ENCODE measurements at regions not wholly inside any gene's neighbourhood (a gene's known extent, or its start where the extent isn't known, plus 50 kb on each side); places are given as distances from the start of the nearest gene placed in this dataset.

- DNase-seq (ENCODE audit: low read depth) = no peak
These were observed 50.4 kb upstream of the ENPP7 start for GRCh38 chr17:79680318-79680695.

DNA sequence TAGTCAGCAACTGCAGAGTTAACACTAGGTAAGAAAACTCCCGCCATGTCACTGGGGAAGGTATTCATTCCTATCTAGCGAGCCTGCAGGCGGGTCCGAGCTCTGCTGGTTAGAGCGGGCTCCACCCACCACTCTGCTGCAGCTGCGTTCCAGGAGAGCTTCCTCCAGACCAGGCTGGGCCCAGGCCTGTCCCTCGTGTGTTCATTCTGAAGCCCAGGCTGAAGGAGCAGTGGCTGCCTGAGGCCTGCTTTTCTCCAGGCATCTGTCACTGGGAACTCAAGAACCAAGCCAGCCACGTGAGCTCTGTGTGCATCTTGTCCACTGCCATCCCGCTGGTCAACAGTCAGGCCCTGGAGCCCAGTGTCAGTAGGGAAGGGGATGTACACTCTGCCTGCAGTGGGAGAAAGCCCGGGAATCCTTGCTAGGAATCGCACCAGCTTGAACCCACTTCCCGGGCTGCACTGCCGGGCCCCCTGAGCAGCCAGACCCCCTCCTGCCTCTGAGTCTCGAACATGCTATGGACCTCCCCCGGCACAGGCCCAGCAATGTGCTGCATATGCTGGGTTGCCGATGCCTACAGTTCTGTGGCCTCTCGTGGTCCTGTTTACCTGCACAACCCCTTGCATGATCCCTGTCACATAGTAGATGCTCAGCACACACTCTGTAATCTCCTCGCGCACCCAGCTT lies 51.0 kb upstream of the ENPP7 start:
- no peak for DNase-seq (ENCODE audit: low read depth)

DNA sequence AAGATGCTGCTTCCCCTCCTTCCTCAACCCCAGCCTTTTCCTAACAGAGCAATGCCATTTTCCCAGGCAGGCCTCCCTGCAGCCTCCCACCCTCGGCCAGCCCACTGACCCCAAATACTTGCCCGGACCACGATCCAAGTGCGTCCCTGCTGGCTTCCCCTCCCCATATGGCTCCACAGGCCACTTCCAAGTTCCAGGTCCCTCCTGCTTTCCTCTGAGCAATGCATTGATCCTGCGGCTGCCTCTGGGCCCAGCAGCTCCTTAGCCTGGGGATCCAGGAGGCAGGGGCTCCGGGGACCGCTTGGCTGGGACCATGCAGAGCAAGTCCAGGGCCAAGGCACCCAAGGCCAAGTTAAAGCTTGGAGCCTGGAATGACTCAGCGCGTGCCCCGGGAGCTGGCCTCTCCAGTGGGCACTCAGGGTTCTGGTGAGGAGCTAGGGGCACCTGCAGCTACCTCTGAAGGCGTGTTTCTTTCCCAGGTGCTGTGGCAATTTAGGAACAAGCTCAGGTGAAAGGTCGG lies 51.9 kb upstream of the ENPP7 start:
- no peak for DNase-seq (ENCODE audit: low read depth)

- no peak for DNase-seq (ENCODE audit: low read depth)
These were observed 52.5 kb upstream of the ENPP7 start for GRCh38 chr17:79678091-79678735.

DNA sequence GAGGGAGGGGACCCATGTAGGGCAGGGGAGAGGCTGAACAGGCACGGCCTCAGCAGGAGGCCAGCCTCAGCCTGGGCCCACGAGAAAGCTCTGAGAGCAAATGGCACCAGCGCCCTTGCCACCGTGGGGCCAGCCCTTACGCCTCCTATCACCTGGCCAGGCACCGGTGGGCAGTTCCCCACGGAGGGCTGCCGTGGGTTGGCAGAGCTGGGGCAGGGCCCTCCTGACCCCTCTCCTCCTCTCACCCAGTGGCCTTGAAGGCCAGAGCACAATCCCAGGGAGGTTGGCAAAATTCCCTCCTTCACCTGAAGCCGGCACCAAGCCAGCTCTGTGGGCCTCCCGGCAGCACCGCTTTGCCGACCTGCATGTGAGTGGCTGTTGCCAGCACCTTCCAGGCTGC lies 53.1 kb upstream of the ENPP7 start:
- DNase-seq (ENCODE audit: low read depth) = no peak

- no peak for DNase-seq (ENCODE audit: low read depth)
These were observed 53.9 kb upstream of the ENPP7 start for GRCh38 chr17:79676796-79677195.

DNA sequence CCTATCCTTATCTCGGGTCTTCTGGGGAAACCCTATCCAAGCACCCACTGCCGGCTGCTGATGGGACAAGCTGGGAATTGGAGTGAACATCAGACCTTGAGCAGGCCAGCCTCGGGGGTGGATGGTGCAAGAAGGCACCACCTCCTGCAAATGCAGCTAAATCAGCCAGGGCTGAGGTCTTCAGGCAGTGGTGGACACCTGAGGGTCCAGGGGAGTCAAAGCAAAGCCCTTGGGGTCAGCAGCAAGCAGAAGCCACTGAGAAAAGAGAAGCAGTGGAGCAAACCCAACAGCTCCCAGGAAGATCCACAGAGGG lies 55.4 kb upstream of the ENPP7 start:
- no peak for DNase-seq (ENCODE audit: low read depth)

DNA sequence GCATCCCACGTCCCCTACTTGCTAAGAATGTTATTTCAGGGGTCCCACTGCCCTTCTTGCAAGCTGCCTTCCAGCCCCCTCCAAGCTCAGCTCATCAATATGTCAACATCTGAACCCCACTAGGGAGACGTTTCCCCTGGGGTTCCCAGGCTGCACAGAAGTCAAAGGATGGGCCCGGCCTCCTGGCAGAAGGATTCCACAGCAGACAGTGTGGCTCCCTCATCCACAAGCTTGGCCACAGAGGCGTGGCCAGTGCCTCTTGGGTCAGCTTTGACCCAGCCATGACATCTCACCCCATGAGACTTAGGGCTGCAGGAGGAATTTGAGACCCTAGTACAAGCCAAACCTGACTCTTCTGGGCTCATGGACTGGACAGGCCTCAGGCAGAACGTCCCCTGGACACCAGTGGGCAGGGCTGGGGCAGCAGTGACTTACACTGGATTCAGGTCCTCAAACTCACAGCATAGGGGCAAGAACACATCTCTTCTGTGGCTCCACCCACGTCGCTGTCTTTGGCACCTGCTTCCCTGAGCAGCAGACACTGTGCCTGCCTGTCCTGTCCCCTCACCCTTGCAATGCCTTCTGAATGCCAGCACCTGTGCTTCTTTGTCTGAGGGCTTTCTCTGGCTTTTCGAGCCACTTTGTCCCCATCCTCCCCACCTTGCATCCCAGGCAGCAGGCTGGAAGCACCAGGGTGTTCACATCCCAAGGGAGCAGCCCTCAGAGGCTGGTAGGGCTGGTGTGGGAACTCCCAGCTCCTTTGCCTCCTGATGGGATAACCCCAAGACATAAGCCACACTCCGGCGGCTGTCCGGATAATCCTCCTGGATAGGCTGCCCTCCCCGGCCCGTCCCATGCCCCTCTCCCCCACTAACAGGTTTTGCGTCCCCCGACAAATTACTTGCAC lies 56.0 kb upstream of the ENPP7 start:
- DNase-seq (ENCODE audit: low read depth) = no peak

DNA sequence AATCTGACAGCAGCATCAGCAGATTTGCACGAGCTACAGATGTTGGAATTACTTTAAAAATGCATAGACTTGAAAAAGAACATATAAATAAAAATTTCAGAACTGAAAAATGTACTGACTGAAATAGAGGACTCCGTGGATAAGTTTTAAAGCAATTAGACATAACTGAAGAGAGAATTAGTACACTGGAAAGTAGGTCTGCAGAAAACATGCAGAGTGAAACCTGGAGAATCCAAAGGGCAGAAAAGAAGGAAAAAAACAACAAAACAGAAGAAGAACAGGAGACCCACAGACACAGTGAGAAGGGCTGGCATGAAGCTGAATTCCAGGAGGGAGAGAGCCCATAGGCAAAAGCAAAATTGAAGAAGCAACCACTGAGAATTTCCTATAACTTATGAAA lies 57.2 kb upstream of the ENPP7 start:
- DNase-seq (ENCODE audit: low read depth) = no peak

GRCh38 chr17:79672496-79672895 lies 58.2 kb upstream of the ENPP7 start:
- no peak for DNase-seq (ENCODE audit: low read depth)

- DNase-seq (ENCODE audit: low read depth) = no peak
These were observed 59.6 kb upstream of the ENPP7 start for GRCh38 chr17:79671085-79671694.

- no peak for DNase-seq (ENCODE audit: low read depth)
These were observed 59.8 kb upstream of the RBFOX3 start for GRCh38 chr17:79670537-79671084.

DNA sequence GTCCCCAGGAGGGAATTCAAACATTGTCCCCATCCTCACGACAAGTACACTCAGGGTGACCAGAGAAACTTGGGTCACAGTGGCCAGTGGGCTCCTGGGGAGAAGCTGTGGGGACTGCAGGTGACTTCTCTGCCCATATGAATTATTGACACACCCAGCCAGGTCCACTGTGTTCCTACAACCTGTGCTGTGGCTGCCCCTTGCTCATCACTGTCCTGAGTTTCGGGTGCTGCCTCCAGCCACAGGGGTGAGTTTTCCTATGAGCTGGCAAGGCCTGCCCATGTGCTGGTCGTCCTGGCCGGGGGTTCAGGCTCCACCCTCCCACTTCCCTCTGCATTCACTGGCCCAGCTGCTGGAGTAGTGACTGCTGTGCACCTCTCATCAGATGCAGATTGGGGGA lies 59.0 kb upstream of the RBFOX3 start:
- no peak for DNase-seq (ENCODE audit: low read depth)

- no peak for DNase-seq (ENCODE audit: low read depth)
These were observed 57.7 kb upstream of the RBFOX3 start for GRCh38 chr17:79668344-79669250.

- DNase-seq (ENCODE audit: low read depth) = no peak
These were observed 56.9 kb upstream of the RBFOX3 start for GRCh38 chr17:79667746-79668145.

- DNase-seq (ENCODE audit: low read depth) = no peak
These were observed 56.4 kb upstream of the RBFOX3 start for GRCh38 chr17:79667121-79667715.

DNA sequence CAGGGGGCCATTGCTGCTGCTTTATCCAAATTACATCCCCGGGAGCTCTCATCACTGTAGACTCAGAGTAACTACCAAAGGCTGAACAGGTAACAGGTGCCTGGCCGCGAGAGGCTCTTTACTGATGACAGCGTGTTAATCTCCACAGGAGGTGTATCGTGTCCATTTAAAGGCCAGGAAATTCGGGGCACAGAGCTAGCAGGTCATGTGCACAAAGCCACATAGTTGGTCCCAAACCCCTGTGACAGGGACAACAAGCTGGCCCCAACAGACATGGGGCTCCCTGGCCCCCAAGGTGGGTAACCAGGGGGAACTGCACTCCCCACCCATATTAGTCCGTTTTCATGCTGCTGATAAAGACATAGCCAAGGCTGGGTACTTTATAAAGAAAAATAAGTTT lies 55.3 kb upstream of the RBFOX3 start:
- no peak for DNase-seq (ENCODE audit: low read depth)

DNA sequence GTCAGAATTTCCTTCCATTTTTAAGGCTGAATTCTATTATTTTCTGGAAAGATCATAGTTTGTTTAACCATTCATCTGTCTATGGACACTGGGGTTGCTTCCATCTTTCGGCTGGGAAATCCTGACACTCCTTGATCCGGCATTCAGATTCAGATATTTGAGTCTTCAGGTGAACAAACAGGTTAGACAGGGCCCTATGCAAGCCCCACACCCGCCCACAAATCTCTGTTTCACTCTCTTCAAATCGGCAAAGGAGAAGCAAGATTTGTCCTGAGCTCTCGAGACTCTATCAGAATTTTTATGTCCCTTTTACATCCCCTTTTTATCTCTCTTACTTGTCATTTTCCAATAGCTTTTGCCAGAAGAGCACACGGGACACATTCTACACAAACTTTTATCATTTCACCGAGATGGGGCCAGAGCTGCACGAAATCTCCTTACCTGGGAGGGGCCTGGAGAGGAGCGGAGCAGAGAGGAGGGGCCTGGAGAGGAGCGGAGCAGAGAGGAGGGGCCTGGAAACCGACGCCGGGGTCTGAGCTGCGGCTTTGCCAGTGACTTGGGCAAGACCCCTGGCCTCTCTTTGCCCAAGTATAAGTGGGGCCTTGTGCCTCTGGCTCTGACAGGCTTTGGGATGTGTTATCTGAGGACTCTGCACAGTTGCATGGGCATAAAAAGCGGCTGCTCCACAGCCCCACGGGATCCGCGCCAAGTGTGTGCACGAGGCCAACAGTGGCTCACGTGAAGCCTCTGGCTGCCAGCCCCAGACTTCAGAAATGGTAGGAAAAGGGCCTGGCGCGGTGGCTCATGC lies 54.3 kb upstream of the RBFOX3 start:
- DNase-seq (ENCODE audit: low read depth) = peak; percentile 33
